H9 (cell line): ENCODE measurements at regions not wholly inside any gene's neighbourhood (a gene's known extent, or its start where the extent isn't known, plus 50 kb on each side); places are given as distances from the start of the nearest gene placed in this dataset.

Experiments used
- DNase-seq: peaks from one replicate; pipeline ENCODE4 v3.0.0-alpha.2; 2017
- H2AFZ ChIP-seq: one replicate; pipeline ENCODE4 v1.6.1; 2013; ENCODE audit warnings: mild to moderate bottlenecking, low read length, control low read depth, moderate library complexity
- H2AK5ac ChIP-seq: 2 replicates; pipeline ENCODE4 v1.6.1; 2013; ENCODE audit warnings: low read length, control low read depth, mixed read lengths; ENCODE audit not compliant: insufficient read length
- H2BK120ac ChIP-seq: one replicate; pipeline ENCODE4 v1.6.1; 2013; ENCODE audit warnings: low read depth, mild to moderate bottlenecking, low read length, control low read depth, inconsistent platforms; ENCODE audit not compliant: poor library complexity, severe bottlenecking
- H2BK12ac ChIP-seq: 2 replicates; pipeline ENCODE4 v1.6.1; 2013; ENCODE audit warnings: low read length, control low read depth, mixed read lengths, low read depth; ENCODE audit not compliant: insufficient read length
- H2BK15ac ChIP-seq: 2 replicates; pipeline ENCODE4 v1.6.1; 2013; ENCODE audit warnings: low read depth, low read length, control low read depth
- H2BK20ac ChIP-seq: one replicate; pipeline ENCODE4 v1.6.1; 2013; ENCODE audit warnings: low read depth, mild to moderate bottlenecking, low read length, control low read depth, inconsistent platforms; ENCODE audit not compliant: poor library complexity, severe bottlenecking
- H2BK5ac ChIP-seq: 2 replicates; pipeline ENCODE4 v1.6.1; 2013; ENCODE audit warnings: low read length, control low read depth, mixed read lengths; ENCODE audit not compliant: insufficient read length
- H3K14ac ChIP-seq: 2 replicates; pipeline ENCODE4 v1.6.1; 2013; ENCODE audit warnings: low read length, control low read depth; ENCODE audit not compliant: insufficient read depth
- H3K18ac ChIP-seq: 2 replicates; pipeline ENCODE4 v1.6.1; 2013; ENCODE audit warnings: low read depth, mild to moderate bottlenecking, mixed read lengths, low read length, control low read depth; ENCODE audit not compliant: insufficient read length
- H3K23ac ChIP-seq: 2 replicates; pipeline ENCODE4 v1.6.1; 2013; ENCODE audit warnings: low read length, control low read depth, mixed read lengths, low read depth; ENCODE audit not compliant: insufficient read length
- H3K23me2 ChIP-seq: 2 replicates; pipeline ENCODE4 v1.6.1; 2013; ENCODE audit warnings: low read depth, mild to moderate bottlenecking, mixed read lengths, low read length, control low read depth; ENCODE audit not compliant: insufficient read length, poor library complexity, severe bottlenecking
- H3K27ac ChIP-seq: 2 replicates; pipeline ENCODE4 v1.5.1; 2013; ENCODE audit warnings: low read length, control low read depth, mixed read lengths, low read depth; ENCODE audit not compliant: insufficient read length
- H3K27me3 ChIP-seq: 2 replicates; pipeline ENCODE4 v1.6.1; 2013; ENCODE audit warnings: low read length, control low read depth, inconsistent platforms; ENCODE audit not compliant: insufficient read depth
- H3K4ac ChIP-seq: 2 replicates; pipeline ENCODE4 v1.6.1; 2013; ENCODE audit warnings: low read depth, mild to moderate bottlenecking, control low read depth, inconsistent platforms, low read length, moderate library complexity
- H3K4me1 ChIP-seq: 2 replicates; pipeline ENCODE4 v1.6.1; 2013; ENCODE audit warnings: low read length, control low read depth, inconsistent platforms; ENCODE audit not compliant: insufficient read depth
- H3K4me2 ChIP-seq: 2 replicates; pipeline ENCODE4 v1.6.1; 2013; ENCODE audit warnings: low read length, control low read depth, mixed read lengths; ENCODE audit not compliant: insufficient read length, insufficient read depth
- H3K56ac ChIP-seq: 2 replicates; pipeline ENCODE4 v1.6.1; 2013; ENCODE audit warnings: low read depth, mild to moderate bottlenecking, mixed read lengths, low read length, control low read depth; ENCODE audit not compliant: insufficient read length
- H3K79me1 ChIP-seq: 2 replicates; pipeline ENCODE4 v1.6.1; 2013; ENCODE audit warnings: low read depth, mild to moderate bottlenecking, moderate library complexity, low read length, control low read depth, inconsistent platforms; ENCODE audit not compliant: insufficient read depth, poor library complexity, severe bottlenecking
- H3K79me2 ChIP-seq: 2 replicates; pipeline ENCODE4 v1.6.1; 2013; ENCODE audit warnings: low read length, control low read depth, inconsistent platforms; ENCODE audit not compliant: insufficient read depth
- H3K9ac ChIP-seq: 2 replicates; pipeline ENCODE4 v1.6.1; 2013; ENCODE audit warnings: low read length, control low read depth, mixed read lengths; ENCODE audit not compliant: insufficient read length; ENCODE audit errors: extremely low read depth
- H3K9me3 ChIP-seq: one replicate; pipeline ENCODE4 v1.6.1; 2013; ENCODE audit warnings: low read depth, low read length, inconsistent platforms; ENCODE audit not compliant: control insufficient read depth
- H3T11ph ChIP-seq: one replicate; pipeline ENCODE4 v1.6.1; 2013; ENCODE audit warnings: mild to moderate bottlenecking, low read length, control low read depth, inconsistent platforms
- H4K20me1 ChIP-seq: one replicate; pipeline ENCODE4 v1.6.1; 2013; ENCODE audit not compliant: control insufficient read depth, insufficient read length, insufficient read depth
- H4K5ac ChIP-seq: 2 replicates; pipeline ENCODE4 v1.6.1; 2013; ENCODE audit warnings: low read depth, mild to moderate bottlenecking, mixed read lengths, low read length, control low read depth; ENCODE audit not compliant: insufficient read length
- H4K8ac ChIP-seq: replicated peaks from 2 replicates; pipeline ENCODE4 v1.6.1; 2013; ENCODE audit warnings: low read length, control low read depth, mixed read lengths, low read depth; ENCODE audit not compliant: insufficient read length
- H4K91ac ChIP-seq: 2 replicates; pipeline ENCODE4 v1.6.1; 2013; ENCODE audit warnings: low read depth, mild to moderate bottlenecking, moderate library complexity, mixed read lengths, low read length, control low read depth; ENCODE audit not compliant: insufficient read length
- H3K27ac Mint-ChIP-seq, 3 experiments: 2 replicates in 2 of 3; 3 replicates in 1 of 3; pipeline ENCODE4 v1.8.0; 2020 to 2021; ENCODE audit warnings: mixed read lengths in 3 of 3, mild to moderate bottlenecking in 1 of 3, moderate library complexity in 1 of 3
- H3K27me3 Mint-ChIP-seq: 2 replicates; pipeline ENCODE4 v1.8.0; 2021; ENCODE audit warnings: low read depth, mild to moderate bottlenecking, moderate library complexity, mixed read lengths
- H3K36me3 Mint-ChIP-seq, 3 experiments: 2 replicates in 2 of 3; 3 replicates in 1 of 3; pipeline ENCODE4 v1.8.0; 2020 to 2021; ENCODE audit warnings: low read depth in 3 of 3, mixed read lengths in 3 of 3; ENCODE audit not compliant: insufficient read depth in 1 of 3
- H3K4me1 Mint-ChIP-seq, 2 experiments: 2 replicates each; pipeline ENCODE4 v1.8.0; 2020; ENCODE audit warnings: mixed read lengths in 2 of 2
- H3K4me3 Mint-ChIP-seq, 2 experiments: 2 replicates in 1 of 2; 3 replicates in 1 of 2; pipeline ENCODE4 v1.8.0; 2020 to 2021; ENCODE audit warnings: mild to moderate bottlenecking in 2 of 2, mixed read lengths in 2 of 2, moderate library complexity in 1 of 2
- H3K9me3 Mint-ChIP-seq, 2 experiments: 2 replicates in 1 of 2; 3 replicates in 1 of 2; pipeline ENCODE4 v1.8.0; 2020; ENCODE audit warnings: mild to moderate bottlenecking in 2 of 2, mixed read lengths in 2 of 2, moderate library complexity in 1 of 2
- WGBS: extraction: QIAGEN DNeasy Blood & Tissue Kit; methylation state at CpG from one replicate; pipeline ENCODE4 v1.1.7; 2013; ENCODE audit warnings: missing lambda C conversion rate, low lambda C conversion rate, mixed read lengths; ENCODE audit not compliant: insufficient read length; ENCODE audit errors: extremely low coverage; 5-methylcytosine and 5-hydroxymethylcytosine counted together
- TF ChIP-seq, protein P1 (sequence below): fragments of 200-600 bp; sonication (generic); conservative IDR thresholded peaks from 3 replicates; pipeline ENCODE4 v1.8.0; 2021; ENCODE audit warnings: antibody characterized with exemption, mild to moderate bottlenecking

DNA sequence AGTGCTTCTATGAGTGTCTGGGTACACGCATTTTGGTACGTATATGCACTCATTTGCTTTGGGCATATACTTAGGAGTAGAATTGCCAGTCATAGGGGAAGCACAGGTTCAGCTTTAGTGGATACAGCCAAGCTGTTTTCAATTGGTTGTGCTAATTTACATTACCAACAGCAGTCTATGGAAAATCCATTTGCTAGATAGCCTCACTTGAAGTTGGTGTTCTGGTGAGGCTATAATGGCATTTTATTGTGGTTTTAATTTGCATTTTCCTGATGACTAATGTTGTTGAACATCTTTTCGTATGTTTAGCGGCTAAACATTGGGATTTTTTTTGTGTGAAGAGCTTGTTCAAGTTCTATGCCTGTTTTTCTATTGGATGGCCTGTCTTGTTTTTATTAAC, 76.8 kb upstream of the ANKH start:
- peaks cover 2 to 3% of the 10 kb centered on the region in 2 experiments; a peak in 3 of 4 replicates for H3K4me1 Mint-ChIP-seq
- no peaks in the 10 kb centered on the region for H4K20me1 ChIP-seq
- H3K14ac ChIP-seq: no peak overlapping the region
- H3K27me3 Mint-ChIP-seq: no peaks in the 10 kb centered on the region
- H3K4ac ChIP-seq: no peak overlapping the region
- no peak overlapping the region for H2BK15ac ChIP-seq
- no peak overlapping the region for H4K5ac ChIP-seq
- H2BK12ac ChIP-seq: no peak overlapping the region
- no peaks in the 10 kb centered on the region for H3K23me2 ChIP-seq
- H2BK20ac ChIP-seq: no peak overlapping the region
- H3K18ac ChIP-seq: no peak overlapping the region
- no peak overlapping the region for H2BK120ac ChIP-seq
- no peak overlapping the region for H3K4me2 ChIP-seq
- H3K79me2 ChIP-seq: no peaks in the 10 kb centered on the region
- no peaks in the 10 kb centered on the region for H3K79me1 ChIP-seq
- H3K36me3 Mint-ChIP-seq: no peaks in the 10 kb centered on the region
- TF ChIP-seq, protein P1, sequence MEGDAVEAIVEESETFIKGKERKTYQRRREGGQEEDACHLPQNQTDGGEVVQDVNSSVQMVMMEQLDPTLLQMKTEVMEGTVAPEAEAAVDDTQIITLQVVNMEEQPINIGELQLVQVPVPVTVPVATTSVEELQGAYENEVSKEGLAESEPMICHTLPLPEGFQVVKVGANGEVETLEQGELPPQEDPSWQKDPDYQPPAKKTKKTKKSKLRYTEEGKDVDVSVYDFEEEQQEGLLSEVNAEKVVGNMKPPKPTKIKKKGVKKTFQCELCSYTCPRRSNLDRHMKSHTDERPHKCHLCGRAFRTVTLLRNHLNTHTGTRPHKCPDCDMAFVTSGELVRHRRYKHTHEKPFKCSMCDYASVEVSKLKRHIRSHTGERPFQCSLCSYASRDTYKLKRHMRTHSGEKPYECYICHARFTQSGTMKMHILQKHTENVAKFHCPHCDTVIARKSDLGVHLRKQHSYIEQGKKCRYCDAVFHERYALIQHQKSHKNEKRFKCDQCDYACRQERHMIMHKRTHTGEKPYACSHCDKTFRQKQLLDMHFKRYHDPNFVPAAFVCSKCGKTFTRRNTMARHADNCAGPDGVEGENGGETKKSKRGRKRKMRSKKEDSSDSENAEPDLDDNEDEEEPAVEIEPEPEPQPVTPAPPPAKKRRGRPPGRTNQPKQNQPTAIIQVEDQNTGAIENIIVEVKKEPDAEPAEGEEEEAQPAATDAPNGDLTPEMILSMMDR: no peak
- no peaks in the 10 kb centered on the region for H3K4me1 ChIP-seq
- H4K91ac ChIP-seq: no peak overlapping the region
- no peak overlapping the region for H3K27ac ChIP-seq
- no peak overlapping the region for H2AK5ac ChIP-seq
- no peaks in the 10 kb centered on the region for H3K9me3 ChIP-seq
- no peak for DNase-seq
- WGBS: no CpG with 5 or more reads among the region's 4 CpGs
- H2AFZ ChIP-seq: no peak overlapping the region
- H3K27ac Mint-ChIP-seq: no peak overlapping the region
- H3K4me3 Mint-ChIP-seq: no peak overlapping the region
- no peak overlapping the region for H3T11ph ChIP-seq
- no peak overlapping the region for H3K23ac ChIP-seq
- H3K27me3 ChIP-seq: no peaks in the 10 kb centered on the region
- H3K56ac ChIP-seq: no peak overlapping the region
- no peak overlapping the region for H2BK5ac ChIP-seq
- H3K9ac ChIP-seq: no peak overlapping the region
- H4K8ac ChIP-seq: no peak overlapping the region
- H3K9me3 Mint-ChIP-seq: no peaks in the 10 kb centered on the region; a peak in 2 of 5 replicates
